Stimulated activated CD4-positive, alpha-beta T cell treated with anti-CD3 and anti-CD28 coated beads, Interleukin-4, amount 100 ng/mL, for 1 hour (primary cell): ENCODE measurements at regions not wholly inside any gene's neighbourhood (a gene's known extent, or its start where the extent isn't known, plus 50 kb on each side); places are given as distances from the start of the nearest gene placed in this dataset.
"Not testable (repeated sequence)": the region's sequence is repeated elsewhere in the genome, so short reads cannot be mapped to it uniquely, and the experiment has no call there.

Experiments used
- DNase-seq: peaks from one replicate; pipeline ENCODE4 v3.0.0-alpha.2; 2020

DNA sequence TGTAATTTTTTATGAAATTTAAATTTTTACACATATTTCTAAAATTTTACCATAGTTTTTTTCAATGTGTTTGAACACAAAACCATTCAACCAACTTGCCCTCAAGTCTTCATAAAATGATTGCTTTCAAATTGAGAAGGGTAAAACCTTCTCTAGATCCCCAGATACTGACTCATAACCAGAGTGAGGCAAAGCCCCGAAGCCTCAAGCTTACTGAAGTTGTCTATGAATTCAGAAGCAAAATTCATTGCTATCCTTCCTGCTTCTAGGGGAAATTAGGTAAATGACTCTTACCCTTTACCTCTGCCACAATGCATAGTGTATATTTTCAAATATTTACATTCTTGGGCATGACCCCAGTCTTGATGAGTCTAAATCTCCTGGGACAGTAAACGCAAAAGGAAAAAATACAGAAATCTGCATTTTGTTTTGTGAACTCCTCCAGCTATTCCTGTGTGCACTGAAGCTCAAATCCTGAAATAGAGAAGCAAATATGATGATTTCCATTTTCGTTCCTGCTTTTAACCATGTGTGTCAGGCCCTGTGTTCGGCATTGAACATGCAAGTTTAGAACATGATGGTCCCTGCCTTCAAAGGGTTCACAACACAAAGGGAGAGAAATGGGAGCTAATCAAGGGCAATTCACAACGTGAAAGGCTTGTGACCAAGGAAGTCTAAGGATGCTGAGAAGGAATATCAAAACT, 246.3 kb downstream of the SUCLG1 start:
- DNase-seq, result no peak

DNA sequence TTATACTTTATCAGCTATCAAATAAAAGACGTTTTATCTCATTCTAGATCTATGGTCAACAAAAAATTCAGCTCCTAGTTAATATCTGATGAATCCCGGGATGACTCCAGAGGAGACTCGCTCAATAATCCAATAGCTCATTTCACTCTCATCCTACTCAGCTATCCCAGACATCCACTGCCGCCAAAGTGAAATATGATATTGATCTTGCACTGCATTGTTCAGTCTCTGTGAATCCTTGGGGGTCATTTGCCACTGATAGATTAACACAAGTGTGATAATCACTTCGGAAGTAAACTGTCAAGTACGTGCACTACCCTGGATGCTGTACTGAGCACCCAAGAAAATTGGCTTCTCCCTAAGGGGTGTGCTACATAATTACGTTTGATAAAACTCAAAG, 249.1 kb downstream of the SUCLG1 start:
- DNase-seq, result no peak

DNA sequence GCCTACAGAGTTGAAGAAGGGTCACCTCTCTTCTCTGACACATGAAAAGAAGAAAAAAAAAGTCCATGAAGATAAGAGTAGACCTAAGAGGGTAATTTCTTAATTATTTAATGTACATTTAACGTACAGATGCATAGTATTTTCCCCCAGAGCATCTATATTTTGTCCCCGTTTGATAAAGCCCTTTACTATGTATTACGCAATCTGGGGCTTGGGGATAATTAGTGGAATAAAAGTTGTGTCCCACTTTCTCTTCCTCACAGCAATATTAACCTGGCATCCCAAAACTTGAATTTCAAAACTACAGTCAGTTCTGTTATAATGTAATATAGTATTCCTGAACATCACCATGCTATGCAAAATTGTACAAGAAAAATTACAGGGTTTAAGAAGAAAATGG, 254.1 kb downstream of the SUCLG1 start:
- no peak for DNase-seq

DNA sequence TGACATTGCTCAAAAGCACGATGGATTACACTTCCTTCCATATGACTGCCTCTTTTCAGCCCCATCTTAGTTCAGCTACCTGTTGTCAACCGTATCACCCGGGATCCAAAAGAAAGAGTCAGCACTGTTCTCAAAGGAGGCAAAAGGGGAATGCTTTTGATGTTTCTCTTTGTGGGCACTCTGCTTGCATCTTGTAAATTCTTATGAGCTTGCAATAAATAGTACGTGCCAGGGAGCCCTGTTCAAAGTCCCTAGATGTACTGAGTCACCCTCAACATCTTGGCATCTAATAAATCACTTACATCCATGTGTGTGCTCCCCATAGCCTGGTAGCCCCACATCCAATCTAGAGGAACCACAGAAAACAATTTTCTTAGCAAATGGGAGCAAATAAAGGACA, 256.9 kb downstream of the SUCLG1 start:
- DNase-seq, result no peak

DNA sequence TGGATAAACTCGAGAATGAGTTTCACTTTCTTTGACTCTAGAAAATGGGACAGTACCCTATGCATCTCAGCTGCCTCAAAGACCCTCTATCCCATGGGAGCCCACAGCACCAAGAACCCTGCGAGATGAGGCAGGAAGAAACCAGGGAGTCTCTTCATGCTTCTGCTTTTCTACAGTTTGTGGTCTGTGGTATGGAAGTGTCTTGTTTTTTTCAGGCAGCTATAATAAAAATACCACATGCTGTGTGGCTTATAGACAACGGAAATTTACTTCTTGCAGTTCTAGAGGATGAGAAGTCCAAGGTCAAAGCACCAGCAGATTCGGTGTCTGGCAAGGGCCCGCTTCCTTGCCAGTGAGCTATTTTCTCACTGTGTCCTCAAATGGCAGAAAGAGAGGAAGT, 257.9 kb downstream of the SUCLG1 start:
- no peak for DNase-seq

DNA sequence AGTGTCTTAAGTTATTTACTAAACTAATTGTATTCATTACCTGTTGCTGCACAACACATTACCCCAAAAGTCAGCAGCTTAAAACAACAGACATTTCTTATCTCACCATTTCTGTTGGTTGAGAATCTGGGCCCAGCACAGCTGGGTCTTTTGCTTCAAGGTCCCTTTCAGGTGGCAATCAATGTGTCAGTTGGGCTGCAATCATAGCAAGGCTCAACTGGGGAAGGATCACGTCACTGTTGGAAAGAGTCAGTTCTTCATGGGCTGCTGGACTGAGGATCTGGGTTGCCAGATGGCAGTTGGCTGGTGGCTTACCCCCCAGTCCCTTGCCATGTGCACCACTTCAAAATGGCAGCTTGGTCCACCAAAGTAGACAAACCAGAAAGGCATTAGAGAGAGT, 261.2 kb downstream of the SUCLG1 start:
- DNase-seq, result no peak

DNA sequence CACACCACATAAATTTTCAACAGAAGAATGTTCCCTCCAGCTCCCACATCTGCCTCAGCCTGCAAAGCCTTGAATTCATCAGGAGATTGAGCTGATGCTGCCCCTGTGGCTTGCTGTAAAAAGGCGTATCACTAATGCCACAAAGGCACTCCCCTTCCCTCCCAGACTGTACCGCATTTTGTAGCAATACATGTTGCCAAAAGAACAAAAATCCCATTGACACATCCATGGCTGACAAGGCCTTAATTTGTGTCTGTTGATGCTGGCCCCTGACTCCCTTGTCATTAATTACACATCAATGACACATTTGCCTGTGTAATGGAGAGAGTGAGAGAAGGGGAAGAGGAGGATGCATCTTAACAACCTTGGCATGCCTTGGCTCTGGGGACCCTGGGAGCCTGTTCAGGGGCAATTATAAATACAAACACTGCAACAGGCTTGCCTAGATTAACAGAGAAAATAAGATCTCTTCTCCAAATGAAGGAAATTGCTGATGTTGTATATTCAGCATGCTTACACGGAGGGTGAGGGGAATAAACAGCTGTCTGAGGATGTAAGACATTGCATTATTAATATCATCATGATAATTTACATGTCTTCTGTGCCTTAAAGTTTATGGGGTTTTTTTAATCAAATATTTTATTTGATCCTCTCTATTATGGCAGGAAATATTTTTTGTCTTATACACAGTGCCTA, 264.0 kb downstream of the SUCLG1 start:
- DNase-seq, result no peak

DNA sequence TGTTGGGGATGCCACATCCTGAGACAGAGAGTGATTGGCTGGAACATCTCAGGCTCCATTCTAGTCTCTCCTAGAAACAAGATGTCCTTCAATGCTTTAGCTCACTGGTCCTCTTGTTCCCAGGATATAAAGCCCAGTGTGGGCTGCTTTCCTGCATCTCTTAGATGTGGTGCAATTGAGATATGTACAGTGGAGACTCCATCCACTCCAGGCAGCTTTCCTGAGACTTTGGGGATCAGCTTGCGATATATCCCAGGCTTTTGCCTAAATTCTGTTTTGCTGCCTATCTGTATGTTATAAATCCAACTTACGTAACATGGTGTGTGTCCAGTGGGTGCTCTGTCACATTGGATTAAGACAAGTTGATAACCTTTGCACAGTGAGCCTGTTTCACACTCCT, 264.9 kb downstream of the SUCLG1 start:
- DNase-seq, result no peak

DNA sequence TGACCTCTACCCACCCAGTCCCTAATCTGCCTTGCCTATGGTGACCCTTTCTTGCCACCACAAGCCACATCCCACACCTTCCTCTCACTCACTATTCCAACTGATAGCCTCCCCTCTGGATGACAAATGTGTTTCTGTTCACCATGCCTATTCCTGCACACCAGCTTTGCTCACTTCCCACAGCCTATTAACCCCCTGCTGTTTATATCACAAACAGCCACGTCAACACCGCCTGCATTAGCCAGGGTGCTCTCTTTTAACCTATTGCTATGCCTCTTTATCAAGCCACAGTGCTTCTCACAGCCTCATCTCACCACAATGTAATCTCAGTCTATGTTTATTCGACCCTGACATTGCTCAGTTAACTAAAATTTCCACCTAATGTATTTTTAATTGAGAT, 271.8 kb downstream of the SUCLG1 start:
- DNase-seq, result no peak

DNA sequence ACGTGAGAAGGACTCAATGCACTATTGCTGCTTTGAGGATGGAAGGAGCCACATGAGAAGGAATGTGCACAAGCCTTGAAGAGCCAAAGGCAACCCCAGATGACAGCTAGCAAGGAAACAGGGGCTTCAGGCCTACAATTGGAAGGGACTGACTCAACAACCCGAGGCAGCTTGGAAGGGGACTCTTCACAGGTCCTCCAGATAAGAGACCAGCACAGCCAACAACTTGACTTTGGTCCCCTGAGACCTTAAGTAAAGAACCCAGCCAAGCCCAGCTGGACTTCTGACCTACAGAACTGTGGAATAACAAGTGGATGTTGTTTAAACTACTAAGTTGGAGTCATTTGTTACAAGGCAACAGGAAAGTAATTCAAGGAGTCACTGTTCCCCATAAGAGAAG, 277.2 kb downstream of the SUCLG1 start:
- DNase-seq, result no peak

DNA sequence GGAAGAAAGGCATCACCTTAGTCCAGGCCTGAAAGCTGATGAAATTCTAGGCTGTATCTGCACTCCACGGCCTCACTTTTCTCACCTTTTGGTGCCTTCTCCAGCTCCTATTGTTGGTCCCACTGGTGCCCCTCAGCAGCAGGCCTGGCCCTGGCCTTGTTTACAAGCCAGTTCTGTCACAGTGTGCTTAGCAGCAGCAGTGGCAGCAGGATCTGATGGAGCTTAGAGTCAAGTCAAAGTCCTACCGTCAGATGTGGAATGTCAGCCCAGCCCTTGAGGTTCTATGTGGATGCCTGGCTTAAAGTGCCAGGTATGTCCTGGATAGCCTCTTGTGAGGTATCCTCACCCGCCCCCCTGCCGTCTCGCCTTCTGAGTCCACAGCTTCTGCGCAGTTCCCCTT, 281.3 kb downstream of the SUCLG1 start:
- DNase-seq, result no peak

DNA sequence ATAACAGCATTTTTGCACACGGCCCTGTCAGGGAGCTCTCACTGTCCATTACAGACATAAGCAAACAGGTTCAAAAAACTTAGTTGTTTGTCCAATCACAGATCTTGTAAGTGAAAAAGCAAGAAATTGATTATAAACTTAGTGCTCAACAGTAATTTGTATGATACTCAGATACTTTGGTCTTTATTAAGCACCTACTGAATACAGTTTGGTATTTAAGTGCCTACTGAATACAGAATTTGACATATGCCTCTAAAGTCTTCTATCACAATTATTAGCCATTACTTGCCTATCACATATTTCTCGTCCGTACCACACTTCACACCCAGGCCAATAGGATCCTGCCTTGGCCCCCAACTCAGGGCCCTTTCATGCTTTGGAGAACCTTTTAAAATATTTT, 283.1 kb downstream of the SUCLG1 start:
- no peak for DNase-seq

DNA sequence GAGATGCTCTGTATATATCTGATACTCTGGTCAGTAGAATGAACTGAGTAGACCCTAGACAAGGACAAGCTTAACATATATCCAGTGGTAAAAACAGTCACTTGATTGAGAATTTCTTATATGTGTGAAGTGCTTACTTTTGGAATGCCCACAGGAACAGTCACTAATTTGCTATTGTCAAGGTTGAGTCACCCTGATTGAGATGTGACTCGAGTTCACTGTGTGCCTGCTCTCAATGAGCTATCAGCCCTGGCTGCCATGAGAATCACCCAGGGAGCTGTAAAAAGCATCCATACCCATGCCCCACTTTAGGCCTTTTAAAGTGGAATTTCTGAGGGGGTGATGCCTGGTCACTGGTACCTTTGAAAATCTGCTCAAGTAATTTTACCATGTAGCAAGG, 283.7 kb downstream of the SUCLG1 start:
- DNase-seq, result no peak

DNA sequence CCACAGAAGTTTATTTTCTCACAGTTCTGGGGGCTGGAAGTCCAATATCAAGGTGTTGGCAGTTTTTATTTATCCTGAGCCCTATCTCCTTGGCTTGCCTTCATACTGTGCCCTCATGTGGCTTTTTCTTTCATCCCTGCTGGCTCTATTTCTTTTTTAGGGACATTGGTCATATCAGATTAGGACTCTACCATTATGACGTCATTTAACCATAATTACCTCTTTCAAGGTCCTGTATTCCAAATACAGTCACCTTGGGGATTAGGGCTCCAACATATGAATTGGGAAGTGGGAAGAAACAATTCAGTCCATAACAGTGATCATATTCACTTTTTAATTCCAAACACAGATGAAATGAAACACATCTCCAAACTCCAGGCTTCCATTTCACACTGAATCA, 286.0 kb downstream of the SUCLG1 start:
- no peak for DNase-seq

DNA sequence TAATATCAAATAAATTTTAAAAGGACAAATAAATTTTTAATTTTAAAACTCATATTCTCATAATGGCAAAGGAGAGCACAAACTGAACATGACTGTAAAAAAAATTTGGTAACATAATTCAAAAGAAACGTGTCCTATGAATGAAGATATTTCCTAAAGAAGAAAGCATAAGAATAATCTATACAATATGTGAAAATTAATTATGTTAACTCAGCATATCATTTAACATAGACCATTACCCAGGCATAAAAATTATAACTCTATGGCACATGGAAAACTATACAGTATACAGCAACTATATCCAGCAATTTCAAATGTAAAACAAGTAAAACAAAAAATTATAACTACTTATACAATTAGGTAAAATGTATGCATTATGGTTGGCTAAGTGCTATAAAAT, 288.1 kb downstream of the SUCLG1 start:
- DNase-seq, result no peak

DNA sequence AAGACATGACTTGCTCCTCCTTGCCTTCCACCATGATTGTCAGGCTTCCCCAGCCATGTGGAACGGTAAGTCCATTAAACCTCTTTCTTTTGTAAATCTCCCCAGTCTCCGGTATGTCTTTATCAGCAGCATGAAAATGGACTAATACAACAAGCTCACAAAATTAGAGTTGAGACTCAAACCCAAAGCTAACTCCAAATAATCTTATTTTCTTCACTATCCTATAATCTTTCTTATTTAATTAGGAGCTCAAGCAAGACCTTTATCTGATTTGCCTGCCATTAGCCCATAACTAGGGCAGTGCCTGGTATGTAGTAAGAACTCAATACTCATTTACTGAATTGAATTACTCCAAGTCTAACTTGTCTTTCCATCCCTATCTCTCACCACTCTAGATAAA, 289.2 kb downstream of the SUCLG1 start:
- no peak for DNase-seq

DNA sequence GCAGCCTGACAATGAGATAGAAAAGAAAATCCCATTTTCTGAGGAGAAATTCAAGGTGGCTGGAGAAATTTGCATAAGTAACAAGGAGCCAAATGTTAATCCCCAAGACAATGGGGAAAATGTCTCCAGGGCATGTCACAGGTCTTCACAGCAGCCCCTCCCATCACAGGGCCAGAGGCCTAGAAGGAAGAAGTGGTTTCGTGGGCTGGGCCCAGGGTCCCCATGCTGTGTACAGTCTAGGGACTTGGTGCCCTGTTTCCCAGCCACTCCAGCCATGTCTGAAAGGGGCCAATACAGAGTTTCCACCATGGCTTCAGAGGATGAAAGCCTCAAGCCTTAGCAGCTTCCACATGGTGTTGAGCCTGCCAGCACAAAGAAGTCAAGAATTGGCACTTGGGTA, 290.5 kb downstream of the SUCLG1 start:
- DNase-seq, result not testable (repeated sequence)

DNA sequence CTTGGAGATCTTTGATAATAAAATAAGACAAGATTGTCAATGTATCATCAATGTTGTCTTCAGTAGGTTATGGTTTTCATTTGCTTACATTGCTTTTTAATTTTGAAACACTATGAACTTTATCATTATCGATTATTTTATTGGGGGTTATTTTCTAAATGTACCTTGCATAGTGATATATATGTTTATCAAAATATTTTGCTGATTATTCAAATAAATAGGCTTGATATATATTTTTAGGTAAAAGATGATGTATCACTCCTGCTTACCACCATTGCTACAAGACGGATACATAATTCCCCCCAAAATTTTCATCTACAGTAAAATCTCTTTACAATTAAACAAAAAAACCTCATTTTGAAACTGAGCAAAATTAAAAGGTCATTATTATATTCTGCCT, 293.8 kb downstream of the SUCLG1 start:
- DNase-seq, result no peak

DNA sequence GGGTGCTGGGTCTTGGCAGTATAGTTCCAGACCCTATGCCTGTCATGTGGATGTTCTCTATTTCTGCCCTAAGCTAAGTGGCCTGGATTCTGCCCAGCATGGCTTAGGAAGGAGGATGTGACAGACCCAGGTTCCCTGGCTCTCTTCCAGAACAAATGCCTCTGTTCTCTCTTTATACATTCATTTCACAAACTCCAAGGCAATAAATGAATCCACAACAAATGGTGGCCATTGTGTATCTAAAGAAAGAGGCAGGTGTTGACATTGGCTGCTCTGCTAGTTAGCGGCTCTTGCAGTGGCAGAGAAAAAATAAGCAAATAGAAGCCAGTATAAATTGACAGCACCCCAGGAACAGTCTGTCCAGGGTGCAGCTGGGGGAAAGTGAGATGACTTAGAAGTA, 298.6 kb downstream of the SUCLG1 start:
- no peak for DNase-seq

DNA sequence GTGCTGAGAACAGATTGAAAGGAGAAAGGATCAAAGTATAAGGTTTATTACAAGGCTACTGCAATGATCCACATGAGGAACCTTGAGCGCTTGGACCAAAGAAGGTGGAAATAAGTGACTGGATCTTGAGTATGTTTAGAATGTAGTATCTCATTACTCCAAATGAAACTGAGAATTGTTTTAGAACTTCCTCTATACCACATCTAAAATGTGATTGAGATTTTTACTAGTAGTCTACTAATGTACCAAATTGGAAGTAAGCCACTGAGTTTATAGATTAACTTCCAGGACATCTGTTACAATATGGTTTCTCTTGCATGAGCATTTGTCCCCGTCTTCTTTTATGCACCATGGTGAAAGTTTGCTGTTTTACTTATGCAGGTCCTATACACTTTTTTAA, 300.5 kb downstream of the SUCLG1 start:
- DNase-seq, result no peak

DNA sequence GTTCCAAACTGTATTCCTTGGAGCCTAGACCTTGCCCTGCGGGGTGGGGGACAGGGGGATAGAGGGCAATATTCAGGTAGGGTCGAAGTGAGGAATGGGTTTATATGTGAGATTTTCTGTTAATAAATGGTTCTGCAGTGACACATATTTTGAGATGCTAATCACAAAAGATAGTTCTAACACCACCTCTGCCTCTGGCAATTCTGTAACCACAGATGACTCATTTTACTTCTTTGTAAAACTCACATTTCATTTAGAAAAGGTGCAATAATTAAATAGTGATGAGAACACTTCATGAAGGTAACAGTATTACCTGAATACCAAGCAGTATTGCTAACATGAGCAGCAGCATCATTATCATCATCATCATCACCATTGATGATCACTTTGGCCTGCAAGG, 306.6 kb downstream of the SUCLG1 start:
- no peak for DNase-seq

DNA sequence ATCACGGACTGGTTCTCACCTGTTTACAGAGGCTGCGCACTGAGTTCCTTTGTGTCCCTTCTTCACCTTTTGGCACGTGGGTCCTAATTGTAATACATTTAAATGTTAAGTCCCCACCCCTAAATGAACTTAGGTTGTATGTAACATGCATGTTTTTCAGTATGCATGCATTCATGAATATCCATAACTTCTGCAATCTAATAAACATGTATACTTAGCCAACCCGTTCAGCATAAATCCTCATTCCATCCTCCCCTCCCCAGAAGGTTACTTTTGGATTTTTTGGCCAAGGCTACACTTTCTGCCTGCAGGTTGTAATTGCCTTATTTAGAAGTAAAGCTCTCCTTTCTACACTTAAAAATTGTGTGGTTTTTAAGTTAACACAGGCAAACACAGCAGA, 314.7 kb downstream of the SUCLG1 start:
- no peak for DNase-seq

DNA sequence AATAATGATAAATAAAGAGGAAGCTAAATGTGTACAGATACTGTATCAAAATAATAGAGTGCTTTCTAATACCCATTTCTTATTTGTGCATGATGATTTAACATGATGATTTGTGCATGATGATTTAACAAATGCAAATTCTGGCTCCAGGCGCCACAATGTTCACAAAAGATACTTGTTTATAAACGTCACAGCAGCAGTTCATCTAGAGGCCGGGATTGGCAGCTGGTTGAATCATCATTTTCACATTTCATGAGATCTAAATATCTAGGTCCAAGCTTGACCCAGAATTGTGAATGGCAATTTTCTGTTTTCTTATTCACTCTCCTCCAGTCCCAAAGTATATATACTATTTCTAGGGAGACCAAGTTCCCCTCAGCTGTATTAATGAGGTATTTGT, 322.0 kb downstream of the SUCLG1 start:
- no peak for DNase-seq

DNA sequence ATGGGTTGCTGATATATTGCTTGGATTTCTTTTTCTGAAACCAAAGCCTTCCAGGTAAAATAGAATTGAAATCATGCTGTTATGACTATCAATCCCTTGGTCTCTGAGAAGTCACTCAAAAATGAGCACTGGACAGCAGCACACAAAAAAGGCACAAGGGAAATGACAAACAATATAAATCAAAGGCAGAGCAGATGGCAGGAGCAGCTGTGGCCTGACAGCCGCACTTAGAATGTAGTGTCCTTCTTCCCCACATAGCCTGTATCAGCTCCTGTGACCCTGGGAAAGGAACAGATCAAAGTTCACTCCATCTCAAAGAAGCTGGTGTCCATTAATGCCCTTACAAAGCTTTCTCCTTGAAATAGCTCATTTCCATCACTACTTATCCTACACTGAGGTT, 326.7 kb downstream of the SUCLG1 start:
- no peak for DNase-seq

DNA sequence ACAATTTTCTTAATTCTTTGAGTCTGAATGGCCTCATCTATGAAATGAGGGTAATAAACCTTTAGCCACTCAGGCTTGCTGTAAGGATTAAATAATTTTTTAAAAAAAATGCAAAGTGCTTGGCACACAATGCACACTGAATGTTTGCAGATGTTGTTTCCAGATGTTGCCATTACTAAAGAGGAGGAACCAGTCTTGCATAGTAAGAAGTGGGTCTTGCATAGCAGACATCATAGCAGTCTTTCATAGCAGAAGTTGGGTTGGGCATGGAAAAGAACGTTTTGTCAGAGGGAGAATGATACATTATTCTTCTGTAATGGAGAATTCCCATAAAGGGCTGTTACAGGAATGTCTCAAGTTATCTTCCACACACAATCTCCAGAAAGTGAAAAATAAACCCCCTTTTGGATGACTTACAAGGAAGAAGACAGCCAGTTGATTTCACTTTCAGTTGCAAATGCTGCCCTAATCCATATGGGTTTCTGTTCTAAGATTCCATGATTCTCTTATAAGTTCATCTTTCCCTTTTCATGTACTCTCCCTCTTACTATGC, 327.7 kb downstream of the SUCLG1 start:
- no peak for DNase-seq
